HG03432 (cell line): ENCODE measurements at regions not wholly inside any gene's neighbourhood (a gene's known extent, or its start where the extent isn't known, plus 50 kb on each side); places are given as distances from the start of the nearest gene placed in this dataset.
A peak's percentile ranks its signal among the peaks of the same experiment; 100 is the strongest.

Experiments
- ATAC-seq: cut with Tn5 transposase; IDR thresholded peaks from one replicate; pipeline ENCODE4 v1.9.1; 2021; ENCODE audit warnings: mild to moderate bottlenecking, moderate library complexity; ENCODE audit not compliant: unreplicated experiment

DNA sequence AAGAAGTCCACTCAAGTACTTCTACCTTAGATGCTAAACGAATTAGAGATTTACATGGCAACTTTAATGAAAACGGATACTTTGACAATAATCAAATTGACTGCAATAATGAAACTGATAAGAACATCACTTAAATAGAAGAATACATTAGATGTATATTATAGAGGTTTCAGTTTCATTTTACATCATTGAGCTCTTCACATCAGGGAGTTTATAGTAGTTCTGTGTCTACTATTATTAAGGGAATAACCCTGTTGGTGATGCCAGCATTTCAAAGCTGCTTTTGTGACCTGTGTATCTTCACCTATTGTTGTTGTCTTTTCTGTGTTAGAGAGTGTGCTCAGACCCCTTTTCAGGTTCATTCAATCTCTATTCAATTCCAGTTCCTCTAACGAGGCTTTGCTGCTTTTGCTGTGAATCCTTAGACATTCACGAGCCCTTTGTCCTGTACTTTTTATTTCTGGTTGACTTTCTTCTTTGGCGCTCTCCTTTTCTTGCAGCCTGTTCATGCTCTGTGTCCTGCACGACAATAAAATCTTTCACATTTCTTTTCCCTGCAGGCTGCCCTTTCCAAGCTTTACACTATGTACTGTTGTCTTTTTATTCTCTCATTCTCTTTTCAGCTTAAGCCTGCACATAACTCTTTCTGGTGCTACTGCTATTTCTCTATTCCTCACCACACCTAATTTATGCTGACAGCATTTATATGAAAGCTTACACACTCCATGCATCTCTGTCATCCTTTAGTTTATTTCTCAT is 232.1 kb downstream of the CPE start:
- no peak for ATAC-seq

DNA sequence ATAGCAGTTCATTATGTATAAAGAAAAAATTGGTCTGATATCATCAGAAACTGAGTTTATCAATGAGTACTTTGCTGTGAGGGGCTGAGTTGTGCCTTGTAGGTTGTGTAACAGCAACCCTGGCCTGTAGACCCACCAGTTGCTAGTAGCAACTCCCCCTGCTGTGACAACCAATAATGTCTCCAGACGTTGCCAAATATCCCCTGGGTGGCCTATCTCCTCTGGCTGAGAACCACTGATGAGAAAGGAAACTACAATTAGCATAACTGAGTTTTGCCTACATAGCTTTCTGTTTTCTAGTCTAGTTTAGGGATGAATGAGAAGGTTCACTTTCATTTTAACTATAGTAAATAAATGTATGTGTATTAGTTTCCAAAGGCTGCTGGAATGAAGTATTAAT is 234.1 kb downstream of the CPE start:
- ATAC-seq = peak; percentile 96

DNA sequence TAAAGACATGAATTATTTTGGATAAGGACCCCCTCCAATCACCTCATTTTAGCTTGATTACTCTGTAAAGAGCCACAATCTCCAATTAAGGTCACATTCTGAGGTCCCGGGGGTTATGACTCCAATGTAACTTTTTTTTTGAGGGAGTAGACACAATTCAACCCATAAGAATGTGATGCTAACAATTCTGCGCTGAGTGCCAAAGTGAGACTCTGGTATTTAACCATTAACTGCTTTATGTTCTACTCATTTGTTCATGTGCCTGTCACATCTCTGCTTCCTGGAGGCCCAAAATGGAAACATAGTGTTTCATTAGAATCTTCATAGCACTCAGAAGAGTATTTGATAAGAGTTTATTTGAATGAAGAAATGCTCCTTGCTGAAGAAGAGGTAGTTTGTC is 234.8 kb downstream of the CPE start:
- no peak for ATAC-seq

DNA sequence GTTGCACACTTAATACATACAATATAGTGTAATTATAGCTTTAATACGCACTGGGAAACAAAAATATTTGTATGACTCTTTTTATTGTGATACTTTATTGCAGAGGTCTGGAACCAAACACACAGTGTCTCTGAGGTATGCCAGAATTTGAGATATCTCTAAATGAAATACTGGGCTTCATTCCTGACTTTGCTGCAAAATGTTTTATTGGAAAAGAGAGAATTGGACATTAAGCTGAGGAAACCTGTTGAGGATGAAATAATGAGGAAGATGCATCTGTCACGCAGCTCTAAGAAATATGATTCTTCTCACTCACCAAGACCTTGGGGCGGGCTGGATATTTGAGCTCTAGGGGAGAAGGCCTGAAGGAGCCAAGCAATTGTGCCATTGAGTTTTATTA is 242.1 kb downstream of the CPE start:
- no peak for ATAC-seq

DNA sequence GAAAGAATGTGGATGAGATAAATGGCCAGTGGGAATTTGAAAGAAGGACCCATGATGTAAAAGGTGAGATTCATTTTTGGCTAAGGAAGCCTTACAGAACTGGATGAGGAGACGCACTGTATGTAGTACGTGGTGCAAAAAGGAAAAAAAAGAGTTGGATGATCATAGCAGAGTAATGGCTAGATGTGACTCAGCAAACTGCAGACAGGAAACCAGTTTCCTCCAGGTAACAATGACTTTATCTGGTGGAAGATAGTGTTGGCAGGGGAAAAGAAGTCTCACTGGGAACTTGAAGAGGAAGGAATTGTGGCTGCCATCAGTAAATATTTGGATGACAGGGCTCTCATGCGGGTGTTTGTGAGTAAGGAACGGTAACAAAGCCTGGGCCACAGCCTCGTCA is 243.2 kb downstream of the CPE start:
- ATAC-seq = no peak

DNA sequence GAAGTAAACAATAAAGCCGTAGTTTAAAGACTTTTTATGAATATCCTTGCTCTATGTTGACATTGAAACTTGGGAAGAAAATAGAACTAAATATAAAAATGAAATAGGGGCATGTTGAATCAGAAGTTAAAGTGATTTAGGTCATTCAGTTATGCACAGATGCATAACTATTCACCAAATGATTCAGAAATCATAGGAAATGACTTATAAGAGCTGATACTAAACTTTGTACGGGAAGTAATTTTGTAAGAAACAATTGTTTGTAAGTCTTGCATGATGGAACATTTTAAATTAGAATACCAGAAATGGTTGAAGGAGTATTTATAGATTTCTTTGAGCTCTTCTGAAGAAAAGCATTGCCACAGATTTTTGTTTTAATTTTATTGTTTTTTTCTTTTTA is 246.5 kb downstream of the CPE start:
- ATAC-seq = no peak

DNA sequence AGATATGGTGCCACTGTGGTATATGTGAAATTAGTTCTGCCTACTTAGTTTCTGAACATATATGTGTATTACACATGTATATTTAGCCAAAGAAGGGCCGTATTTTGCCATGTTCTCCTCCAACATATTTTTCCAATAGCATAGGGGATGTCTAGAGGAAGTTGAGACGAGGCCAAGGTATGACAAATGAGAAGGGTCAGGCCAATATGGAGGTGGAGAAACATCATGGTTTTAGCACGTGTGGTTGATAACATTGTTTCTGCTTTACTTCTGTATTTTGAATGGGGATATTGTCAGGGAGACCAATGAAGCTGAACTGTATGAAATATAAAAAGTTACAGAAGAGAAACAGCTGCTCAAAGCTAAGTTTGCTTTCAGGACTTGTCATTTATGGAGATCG is 246.7 kb upstream of the TLL1 start:
- no peak for ATAC-seq

DNA sequence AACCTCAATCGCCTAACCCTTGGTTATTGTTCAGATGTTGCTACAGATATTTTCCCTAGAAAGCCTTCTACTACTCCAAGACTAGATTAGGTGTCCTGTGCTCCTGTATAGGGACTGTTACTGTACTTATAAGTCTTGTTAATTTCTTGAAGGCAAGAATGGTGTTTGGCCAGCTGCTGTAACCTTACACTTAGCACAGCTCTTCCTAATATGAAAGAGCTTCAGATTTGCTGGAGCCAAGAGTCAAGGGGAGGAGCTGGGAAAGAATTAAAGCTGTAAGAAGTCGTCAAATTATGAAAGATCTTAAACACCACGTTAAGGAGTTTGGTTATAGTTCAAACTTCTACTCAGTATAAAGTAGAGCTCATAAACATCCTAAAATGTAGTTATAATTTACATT is 245.9 kb upstream of the TLL1 start:
- ATAC-seq = no peak

DNA sequence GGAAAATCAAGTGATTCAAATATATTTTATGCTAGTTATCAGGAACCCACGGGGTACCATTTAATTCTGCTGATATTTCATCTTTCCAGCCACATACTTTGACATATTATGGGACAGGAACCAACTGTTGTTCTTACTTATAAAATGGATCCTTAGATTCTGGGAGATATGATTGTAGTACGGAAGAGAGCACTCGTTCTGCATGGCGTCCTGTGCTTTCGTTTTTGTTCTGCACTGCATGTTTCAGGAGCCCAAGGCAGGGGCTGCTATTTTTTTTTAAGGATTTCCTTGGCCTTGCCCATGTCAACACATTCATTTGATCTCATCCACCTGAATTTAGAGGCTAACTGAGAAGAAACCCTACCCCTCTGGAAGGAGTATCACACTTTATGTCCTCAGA is 245.5 kb upstream of the TLL1 start:
- ATAC-seq = peak; percentile 61

DNA sequence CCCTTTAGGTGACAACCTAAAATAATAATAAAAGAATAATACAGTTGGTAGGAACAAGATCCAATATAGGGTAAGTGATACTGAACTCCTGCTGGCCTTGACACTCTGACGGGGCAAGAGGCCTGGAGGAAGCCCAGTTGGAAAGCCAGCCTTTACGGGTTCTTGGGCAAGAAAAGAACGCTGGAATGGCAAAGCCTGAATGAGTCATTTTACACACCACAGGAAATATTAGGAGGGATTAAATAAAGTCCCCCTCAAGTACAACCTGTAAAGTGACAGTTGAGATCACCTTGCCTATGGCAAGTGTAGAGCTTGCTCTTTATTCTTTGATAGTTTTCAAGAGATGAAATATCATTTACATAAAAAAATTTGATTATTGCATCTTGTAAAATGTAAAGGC is 244.5 kb upstream of the TLL1 start:
- no peak for ATAC-seq

DNA sequence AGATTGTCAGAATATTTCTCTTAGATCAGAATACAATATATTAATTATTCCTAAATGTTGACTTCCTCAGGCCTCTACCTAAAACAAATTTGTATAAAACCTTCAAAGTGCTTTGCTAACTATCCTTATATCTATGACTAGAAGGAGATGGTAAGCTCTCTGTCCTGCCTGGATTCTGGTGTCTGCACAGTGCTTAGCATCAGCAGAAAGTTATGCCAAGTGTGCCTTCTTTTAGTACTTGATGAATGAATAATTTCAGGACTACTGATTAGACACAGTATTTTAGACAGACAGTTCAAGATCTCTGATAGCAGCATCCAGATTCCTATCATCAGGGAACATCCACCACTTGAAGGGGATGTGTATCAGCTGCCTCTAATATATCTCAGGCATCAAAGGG is 242.4 kb upstream of the TLL1 start:
- ATAC-seq = no peak

DNA sequence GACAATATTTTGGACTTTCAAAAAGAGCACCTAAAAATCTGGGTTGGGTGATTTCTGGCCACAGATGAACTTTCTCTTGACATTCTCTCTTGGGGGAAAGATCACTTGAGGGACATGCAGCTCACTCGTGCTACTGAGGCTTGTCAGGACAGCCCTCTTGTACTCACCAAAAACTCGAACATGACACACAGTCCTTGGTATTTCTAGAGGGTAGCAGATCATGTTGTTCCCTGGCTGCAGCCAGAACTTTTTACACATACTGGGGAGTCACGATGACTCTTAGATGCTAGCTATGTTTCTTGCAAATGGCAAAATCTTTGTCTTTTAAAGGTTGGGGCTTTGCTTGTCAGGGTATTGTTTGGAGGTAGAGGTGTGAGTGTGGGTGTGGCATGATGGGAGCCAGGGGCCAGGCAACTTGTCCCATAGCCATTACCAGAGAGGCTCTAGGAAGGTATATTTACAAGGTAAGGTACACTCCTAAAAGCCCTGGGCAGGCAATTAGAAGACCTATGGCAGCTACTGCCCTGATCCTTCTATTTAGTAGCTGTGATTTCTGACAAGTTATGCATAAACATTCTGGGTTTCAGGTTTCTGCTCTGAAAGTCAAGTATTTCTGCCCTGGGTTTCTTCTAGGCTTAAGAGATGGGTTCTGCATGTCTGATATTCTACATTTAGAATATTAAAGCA is 241.7 kb upstream of the TLL1 start:
- ATAC-seq = no peak

DNA sequence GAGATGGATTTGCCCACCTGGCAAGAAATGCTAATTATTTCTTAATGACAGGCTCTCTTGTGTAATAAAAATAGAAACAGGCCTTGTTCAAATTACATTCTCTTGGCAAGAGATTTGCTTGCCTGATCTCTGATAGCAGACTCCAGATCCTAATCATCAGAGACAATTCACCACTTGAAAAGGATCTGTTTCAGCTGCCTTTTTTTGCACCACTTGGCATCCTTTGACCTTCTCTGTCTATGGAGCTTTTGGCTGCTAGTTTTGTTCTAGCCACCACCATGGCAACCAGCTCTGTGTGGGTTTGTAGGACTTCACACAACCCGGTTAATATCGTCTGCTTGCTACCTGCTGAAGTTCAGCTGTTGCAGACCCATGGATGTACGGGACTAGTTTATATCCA is 241.1 kb upstream of the TLL1 start:
- no peak for ATAC-seq

DNA sequence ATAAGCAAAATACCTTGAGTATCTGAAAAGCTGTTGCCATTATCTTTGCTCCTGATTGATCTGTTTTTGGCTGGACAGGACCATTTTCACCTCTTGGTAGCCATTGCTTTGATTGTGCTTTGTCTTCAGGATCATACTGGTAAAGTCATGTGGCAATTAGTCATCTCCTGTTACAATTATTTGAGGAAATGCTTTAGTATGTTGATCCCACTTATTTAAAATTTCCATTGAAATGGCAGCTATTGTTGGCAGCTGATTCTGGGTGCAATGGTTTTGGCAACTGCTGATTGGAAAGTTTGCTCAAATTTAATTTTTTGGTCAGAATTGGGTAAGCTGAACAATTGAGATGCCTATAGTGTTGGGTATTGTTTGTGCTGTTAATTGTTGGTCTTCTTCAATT is 238.3 kb upstream of the TLL1 start:
- no peak for ATAC-seq

DNA sequence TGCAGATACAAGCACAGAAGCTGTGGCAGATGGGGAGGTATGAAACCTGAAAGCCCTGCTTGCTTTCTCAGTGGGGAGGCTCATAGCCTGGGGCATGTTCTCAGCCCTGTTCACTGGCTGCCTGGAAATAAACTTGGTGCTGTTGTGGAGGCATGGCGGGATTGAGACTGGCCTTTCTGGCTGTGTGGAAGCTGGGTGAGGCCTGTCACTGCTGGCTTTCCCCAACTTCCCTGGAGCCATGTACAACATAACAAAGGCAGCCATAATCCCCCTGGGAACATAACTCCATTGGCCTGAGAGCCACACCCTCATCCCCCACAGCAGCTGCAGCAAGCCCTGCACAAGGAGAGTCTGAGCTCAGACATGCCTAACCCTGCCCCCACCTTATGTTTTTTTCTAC is 237.7 kb upstream of the TLL1 start:
- ATAC-seq = no peak

DNA sequence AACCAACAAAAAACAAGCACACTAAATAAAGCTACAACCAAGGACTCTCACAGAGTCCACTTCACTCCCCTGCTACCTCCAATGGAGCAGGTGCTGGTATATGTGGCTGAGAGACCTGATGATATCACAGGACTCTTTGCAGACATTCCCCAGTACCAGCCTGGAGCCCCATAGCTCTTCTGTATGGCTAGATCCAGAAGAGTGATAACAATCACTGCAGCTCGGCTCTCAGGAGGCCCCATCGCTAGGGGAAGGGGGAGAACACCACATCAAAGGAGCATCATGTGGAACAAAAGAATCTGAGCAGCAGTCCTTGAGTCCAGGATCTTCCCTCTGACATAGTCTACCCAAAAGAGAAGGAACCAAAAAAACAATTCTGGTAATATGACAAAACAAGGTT is 237.1 kb upstream of the TLL1 start:
- no peak for ATAC-seq

DNA sequence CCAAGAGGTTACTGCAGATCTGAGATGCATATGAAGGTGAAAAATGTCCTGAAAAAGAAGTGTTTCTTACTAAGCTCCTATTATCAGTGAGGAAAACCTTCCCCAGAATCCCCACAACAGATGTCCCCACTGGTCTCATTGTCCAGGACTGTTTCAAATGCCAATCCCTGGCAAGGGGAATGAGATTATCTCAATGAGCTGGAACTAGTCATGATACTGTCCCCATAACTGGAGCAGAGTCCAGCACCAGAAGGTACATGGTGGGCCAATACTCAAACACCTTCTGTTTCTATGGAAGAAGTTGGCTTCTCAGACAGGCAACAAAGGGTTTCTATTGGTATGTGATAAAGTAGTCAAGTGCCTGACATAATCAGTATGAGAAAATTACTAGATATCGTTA is 221.1 kb upstream of the TLL1 start:
- ATAC-seq = no peak

DNA sequence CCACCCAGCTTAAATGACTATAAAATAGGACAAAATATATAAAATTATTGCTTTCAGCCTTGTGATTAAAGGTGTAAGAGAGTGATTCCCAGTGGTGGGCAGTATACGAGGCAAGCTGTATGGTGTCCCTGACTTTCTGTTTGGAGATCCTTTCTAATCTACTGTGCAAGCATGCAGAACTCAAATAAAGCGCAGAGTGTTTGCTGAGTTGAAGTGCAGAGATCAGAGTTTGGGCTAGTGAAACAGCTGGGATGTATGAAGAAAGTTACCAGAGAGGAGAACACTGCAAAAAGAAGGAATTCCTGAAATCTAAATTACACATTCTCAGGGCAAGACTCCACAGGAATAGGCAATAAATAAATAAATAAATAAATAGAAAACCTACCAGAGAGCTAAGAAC is 218.5 kb upstream of the TLL1 start:
- ATAC-seq = no peak

DNA sequence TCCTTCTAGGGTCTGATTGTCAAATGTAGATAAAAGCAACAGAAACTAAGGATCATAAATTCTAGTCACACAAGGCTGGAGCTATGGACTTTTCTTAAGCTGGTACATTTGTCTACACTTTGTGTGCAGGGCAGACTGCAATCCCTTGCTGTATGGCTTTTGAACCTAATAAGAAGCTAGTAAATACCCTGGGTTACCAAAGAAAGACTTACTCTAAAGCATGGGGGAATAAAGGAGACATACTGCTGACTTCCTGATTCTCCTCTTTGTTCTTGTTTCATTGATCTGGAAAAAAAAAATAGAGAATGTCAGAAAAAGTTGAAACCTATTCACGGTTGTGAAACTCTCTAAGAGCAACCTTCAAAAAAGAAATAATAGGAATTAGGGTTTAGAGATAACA is 216.6 kb upstream of the TLL1 start:
- ATAC-seq = no peak

DNA sequence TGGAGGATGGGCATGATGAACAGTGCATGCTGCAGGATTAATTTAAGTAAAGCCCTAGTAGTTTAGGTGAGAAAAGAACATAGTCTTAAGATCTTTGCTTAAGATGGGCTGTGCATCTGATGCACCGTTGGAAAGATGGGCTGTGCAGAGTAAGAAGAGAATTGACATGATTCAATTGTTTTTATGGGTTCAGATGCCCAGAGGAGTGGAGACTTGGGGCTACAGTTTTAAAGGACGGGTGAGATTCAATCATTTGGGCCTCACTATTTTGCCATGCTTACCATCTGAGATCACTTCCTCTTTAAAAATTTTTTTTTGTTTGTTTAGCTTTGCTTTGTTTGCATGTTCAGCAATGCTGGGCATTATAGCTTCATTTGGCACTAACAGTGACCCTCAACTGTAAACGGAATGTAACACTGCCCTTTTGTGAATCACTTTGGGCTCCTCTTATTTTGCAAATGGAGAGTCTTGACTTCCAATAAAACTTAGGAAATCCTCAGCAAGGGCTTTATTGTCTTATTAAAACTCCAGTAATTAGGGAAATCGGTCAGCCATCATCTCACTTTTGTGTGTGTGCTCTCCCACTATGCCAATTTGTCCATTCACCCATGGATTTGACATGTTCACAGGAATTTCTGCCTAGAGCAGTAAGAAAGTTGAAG is 216.1 kb upstream of the TLL1 start:
- no peak for ATAC-seq

DNA sequence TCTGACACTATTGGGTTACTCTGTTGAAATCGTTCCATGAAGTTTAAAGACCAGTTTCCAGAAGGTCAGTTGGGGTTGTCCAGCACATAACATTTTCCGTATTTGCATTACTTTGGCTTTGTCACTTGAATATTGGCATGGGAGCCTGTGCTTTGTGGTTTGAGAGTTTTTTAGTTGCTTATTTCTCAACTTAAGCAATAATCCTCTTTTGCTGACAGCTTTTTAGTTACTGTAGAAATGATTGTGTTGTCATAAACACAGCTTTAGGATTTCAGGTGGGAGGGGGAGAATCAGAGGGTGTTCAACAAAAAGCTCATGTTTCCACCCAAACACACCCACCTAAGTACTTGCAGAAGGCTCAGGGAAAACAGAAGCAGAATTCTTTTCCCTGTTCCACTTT is 210.7 kb upstream of the TLL1 start:
- ATAC-seq = no peak

DNA sequence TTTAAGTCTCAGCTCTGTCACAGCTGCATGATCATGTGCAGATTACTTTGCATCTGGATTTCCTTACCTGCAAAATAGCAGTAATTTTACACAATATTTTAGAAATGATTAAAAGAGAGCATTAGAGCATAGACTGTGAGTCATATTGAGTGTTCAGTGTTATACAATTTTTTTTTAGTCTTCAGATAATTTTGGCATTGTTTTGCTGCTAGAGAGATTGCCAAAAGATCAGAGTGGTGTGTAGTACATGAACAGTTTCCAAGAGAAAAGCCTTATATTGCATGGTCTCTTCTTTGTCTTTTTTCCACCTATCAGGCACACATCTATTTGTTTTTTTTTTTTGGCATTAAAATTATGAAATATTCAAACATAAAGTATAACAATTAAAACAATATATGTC is 209.6 kb upstream of the TLL1 start:
- ATAC-seq = no peak
